ENCODE measurements at regions not wholly inside any gene's neighbourhood (a gene's known extent, or its start where the extent isn't known, plus 50 kb on each side); places are given as distances from the start of the nearest gene placed in this dataset.
"Not testable (repeated sequence)": the region's sequence is repeated elsewhere in the genome, so short reads cannot be mapped to it uniquely, and the experiment has no call there.

GRCh38 chr2:239882781-239883180, 142.4 kb downstream of the NDUFA10 start:
- DNase-seq = no peak

- DNase-seq = peak in 1 of 14 donors; percentile 17
Observed at GRCh38 chr2:239882331-239882732, 142.8 kb downstream of the NDUFA10 start.

DNA sequence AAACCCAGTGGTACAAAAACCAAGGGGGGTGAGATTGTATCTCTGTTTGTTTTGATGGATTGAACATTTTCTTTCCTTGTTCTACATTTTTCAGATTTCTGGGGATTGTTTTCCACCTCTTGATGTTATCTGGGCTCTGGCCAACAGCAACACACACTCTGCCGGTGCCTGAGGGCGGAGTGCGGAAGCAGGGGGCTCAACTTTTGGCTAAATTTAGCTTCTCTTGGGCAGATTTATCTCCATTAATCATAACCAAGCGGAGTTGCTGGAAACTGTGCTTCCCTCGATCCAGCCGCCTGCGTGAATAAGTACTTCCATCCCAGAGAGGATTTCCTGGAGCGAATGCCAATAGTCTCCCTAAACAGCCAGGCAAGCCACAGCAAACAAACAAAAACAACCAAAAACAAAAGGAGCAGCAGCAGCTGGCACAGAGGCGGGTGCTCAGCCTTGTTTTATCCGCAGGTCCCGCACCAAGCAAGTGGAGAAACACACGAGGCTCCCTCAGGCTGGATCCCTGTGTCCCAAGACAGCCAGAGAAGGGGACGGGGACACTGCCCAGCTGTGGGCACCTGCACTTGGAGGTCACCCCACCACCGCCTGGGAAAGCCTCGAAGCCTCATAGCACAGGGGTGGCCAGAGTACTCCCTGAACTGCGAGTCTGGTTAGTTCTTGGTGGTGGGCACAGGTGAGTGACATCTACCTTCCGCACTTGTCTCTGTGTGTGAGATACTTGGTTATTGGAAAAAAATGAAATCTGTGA, 143.4 kb downstream of the NDUFA10 start:
- no peak for DNase-seq

- DNase-seq = no peak
Observed at GRCh38 chr2:239881031-239881471, 144.1 kb downstream of the NDUFA10 start.

- no peak for DNase-seq
Observed at GRCh38 chr2:239880396-239880795, 144.7 kb downstream of the NDUFA10 start.

- DNase-seq = no peak
Observed at GRCh38 chr2:239879423-239880084, 145.6 kb downstream of the NDUFA10 start.

DNA sequence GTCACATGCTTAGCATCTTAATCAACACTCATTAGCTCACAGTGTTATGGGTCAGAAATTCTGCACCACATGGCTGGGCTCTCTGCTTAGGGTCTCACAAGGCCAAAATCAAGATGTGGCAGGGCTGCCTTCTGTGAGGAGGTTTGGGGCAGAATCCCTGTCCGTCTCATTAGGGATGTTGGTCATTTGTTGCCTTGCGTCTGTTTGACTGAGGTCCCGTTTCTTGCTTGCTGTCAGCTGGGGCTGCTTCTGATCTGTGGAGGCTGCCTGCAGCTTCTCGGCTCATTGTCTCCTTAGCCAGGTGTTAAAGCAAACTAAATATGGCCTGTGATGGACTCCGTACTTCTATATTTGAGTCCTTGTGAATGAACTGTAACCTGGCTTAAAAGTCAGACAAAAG, 146.5 kb downstream of the NDUFA10 start:
- DNase-seq = no peak

GRCh38 chr2:239876948-239877289, 148.2 kb downstream of the NDUFA10 start:
- no peak for DNase-seq

GRCh38 chr2:239876271-239876947, 148.7 kb downstream of the NDUFA10 start:
- DNase-seq = no peak

GRCh38 chr2:239874636-239875356, 150.3 kb downstream of the NDUFA10 start:
- DNase-seq = no peak

DNA sequence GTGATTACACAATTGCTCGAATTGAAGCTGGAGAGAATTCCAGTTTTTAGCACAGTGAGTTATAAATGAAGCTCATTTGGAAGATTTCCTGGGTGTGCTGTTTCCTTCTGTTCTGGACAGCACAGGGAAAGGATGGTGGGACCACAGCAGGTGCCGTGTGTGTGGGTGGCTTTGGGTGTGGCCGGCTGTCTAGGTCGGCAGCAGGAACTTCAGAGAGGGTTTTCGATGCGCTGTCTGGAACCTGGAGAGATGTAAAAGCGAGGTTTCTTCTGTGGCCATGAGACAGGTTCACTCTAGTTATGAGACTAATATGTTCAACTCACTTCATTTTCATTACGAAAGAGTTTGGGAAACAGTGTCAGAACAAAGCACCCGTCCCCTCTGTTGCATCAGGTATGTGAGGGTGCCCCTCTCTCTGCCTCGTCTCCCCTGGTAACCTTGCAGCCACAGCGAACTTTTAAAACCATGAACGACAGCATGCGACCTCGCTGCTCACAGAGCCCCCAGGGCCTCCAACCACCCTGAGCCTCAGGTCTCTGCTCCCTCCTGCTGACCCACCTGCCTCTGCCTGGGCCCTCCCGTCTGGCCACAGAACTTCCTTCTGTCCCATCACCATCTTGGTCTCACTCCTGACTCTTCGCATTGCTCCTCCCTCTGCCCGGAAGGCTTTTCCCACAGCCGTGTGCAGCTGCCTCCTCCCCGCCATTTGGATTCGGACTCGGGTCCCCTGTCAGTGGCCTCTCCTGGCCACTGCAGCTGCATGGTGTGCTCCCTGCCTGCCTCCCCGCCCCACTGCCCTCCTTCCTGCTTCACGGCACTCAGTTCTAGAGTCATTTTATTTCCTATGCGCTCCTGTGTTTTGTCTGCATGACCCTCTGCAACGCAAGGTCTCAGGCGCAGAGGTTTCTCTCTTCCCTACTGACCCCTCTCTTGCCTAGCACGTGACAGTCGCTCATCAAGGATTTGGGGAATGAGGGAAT, 151.2 kb downstream of the NDUFA10 start:
- DNase-seq = no peak

DNA sequence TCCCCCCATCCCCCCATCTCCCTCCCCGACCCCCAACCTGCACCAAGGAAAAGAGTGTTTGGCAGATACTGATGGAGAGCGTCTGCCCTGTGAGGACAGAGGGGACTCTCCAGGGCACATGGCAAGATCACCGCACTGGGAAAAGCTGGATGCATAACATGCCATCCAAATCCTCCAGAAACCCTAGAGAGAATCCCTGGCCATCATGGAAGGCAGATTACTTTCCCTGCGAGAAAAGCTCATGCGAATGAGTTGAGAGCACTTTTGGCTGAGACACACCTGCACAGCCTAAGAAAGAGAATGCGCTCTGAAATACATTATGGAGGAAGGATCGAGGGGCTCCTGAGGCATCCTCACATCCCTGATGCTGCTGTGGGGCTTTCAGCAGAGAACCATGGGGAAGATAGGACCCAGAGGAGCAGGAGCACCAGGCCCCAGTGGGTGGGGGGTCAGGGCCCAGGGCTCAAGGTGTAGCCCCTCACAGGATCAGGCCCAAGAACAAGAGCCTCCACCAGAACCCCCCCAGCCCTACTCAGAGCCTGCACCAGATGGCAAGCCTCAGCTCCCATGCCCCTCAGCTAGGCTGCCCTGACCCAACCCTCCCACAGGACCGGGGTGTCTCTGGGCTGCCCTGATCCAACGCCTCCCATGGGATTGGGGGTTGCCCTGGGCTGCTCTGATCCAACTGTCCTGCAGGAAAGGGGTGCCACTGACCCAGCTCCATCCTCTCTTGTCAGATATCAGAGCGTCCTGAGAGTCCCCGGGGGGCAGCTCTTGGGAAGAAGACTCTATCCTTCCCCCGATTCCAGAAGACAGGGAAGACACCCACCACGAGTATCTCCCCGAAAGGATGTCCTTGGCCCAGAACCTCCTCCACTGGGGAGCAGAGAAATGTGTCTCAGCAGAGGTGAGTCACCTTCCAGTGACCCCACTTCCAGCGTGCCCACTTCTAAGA, 153.4 kb downstream of the NDUFA10 start:
- DNase-seq = no peak

DNA sequence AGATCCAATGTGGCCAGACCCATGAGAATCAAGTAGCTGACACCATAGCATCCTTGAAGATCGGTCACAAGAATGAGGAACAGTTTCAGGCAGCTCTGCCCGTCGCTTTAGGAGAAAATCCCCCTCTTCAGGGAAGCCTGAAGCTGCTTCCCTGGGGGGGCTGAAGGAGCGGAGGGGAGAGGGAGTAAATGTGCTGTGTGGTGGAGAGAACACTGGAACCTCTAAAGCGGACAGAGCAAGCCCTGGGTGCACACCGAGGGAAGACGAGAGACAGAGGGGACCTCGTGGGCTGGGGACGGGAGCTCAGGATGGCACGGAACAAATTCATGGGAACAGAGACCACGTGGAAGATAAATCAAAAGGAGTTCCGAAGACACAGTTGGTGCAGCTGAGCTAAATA, 154.3 kb downstream of the NDUFA10 start:
- DNase-seq = no peak

GRCh38 chr2:239870276-239870675, 154.9 kb downstream of the NDUFA10 start:
- DNase-seq = no peak

DNA sequence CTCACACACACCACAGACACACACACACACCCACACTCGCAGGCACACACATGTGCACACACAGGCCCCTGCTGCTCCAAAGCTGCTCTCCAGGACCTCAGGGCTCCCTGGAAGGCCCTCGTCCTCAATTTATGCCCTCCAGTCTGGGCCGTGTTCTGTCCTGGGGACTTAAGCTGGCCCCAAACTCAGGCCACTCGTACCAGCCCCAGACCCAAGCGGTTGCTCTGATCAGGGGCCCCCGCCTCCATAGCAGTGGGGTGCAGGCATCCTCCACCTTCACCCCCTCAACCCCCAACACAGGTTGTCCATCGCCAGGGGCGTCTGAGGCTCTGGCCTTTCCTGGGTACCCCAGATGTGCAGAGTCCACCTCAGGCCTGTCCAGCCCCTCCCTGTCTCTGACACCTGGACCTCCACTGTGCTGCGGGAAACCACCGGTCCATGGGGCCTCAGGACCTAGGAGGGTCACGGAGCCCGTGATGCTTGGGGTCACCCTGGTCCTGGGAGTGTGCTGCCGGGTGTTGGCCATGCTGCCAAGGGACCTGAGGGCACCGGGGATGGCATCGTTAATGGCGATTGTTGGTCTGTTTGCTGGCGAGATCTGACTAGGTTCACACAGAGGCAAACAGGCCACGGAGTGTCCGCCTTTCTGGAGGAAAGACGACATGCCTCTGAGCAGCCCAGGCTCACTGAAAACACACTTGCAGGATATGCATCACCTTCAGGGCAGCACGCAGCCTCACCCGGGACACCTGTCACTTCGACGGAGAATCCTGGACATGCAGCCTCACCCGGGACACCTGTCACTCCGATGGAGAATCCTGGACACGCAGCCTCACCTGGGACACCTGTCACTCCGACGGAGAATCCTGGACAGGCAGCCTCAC, 155.6 kb downstream of the NDUFA10 start:
- DNase-seq = no peak

- no peak for DNase-seq
Observed at GRCh38 chr2:239868556-239869181, 156.5 kb downstream of the NDUFA10 start.

- DNase-seq = no peak
Observed at GRCh38 chr2:239866778-239867177, 158.4 kb downstream of the NDUFA10 start.

- DNase-seq = no peak
Observed at GRCh38 chr2:239866350-239866749, 158.8 kb downstream of the NDUFA10 start.

DNA sequence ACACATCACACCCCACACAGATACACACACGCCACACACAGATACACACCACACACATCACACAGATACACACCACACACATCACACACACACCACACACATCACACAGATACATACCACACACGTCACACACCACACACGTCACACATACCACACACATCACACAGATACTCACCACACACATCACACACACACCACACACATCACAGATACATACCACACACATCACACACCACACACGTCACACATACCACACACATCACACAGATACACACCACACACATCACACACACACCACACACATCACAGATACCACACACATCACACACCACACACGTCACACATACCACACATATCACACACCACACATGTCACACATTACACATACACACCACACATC, 159.3 kb downstream of the NDUFA10 start:
- not testable (repeated sequence) for DNase-seq
